ENCODE measurements at regions not wholly inside any gene's neighbourhood (a gene's known extent, or its start where the extent isn't known, plus 50 kb on each side); places are given as distances from the start of the nearest gene placed in this dataset.

DNA sequence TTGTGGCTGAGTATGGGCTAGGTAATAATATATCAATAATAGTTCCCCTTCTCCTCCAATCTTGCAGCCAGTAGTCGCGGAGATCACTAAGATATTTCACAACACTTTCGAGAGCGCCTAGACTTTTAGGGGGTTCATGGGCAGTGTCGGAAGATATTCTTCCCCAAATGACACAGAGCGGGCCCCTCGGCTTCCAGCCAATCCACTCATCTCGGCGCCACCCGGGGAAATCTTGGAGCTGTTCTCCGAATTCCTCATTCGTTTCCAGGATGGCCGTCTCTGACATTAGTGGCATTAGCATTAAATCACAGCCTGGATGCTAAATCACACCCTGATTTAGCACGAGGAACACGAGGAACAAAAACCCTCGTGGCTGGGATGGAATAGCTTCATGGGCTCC, 437.7 kb downstream of the ZNF516 start:
- no peak for TF ChIP-seq CTCF (conservative IDR thresholded peaks at IDR 0.05)
- no peak overlapping the region for H3K4me3 ChIP-seq (ENCODE audit: low read length)
- WGBS, 2 experiments (ENCODE audit: insufficient coverage in 1 of 2, insufficient read length in 1 of 2), result 89 to 96% methylated on average over 16 of the region's 16 CpGs
- H3K27ac Mint-ChIP-seq, result no peak overlapping the region
- no peak for DNase-seq
- H3K36me3 ChIP-seq (ENCODE audit: control insufficient read depth, insufficient read depth, low read length), result no peaks in the 10 kb centered on the region
- H3K27me3 ChIP-seq (ENCODE audit: control insufficient read depth, insufficient read depth, low read length, poor library complexity, severe bottlenecking), result no peaks in the 10 kb centered on the region
- no peaks in the 10 kb centered on the region for H3K27me3 Mint-ChIP-seq (ENCODE audit: insufficient read depth)
- no peak overlapping the region for H3K9ac ChIP-seq (ENCODE audit: extremely low read depth, low read length, poor library complexity, severe bottlenecking)
- no peaks in the 10 kb centered on the region for H3K9me3 Mint-ChIP-seq
- no peaks in the 10 kb centered on the region for H3K4me1 ChIP-seq (ENCODE audit: control insufficient read depth, insufficient read depth, low read length)
- no peaks in the 10 kb centered on the region for H3K36me3 Mint-ChIP-seq (ENCODE audit: low read depth)
- no peaks in the 10 kb centered on the region for H3K4me1 Mint-ChIP-seq
- H3K4me3 Mint-ChIP-seq, result no peak overlapping the region
- no peak overlapping the region for H3K27ac ChIP-seq (ENCODE audit: low read depth, low read length)
- no peaks in the 10 kb centered on the region for H3K9me3 ChIP-seq (ENCODE audit: control insufficient read depth, low read length)

GRCh38 chr18:76056471-76057110, 438.5 kb downstream of the ZNF516 start:
- Histone ChIP-seq H3K36me3 (ENCODE audit: control insufficient read depth, insufficient read depth, low read length) (no peaks in the 10 kb centered on the region), H3K27me3 (ENCODE audit: control insufficient read depth, insufficient read depth, low read length, poor library complexity, severe bottlenecking) (no peaks in the 10 kb centered on the region), H3K27ac (ENCODE audit: low read depth, low read length) (no peak overlapping the region), H3K9ac (ENCODE audit: extremely low read depth, low read length, poor library complexity, severe bottlenecking) (no peak overlapping the region), H3K4me3 (ENCODE audit: low read length) (no peak overlapping the region), H3K9me3 (ENCODE audit: control insufficient read depth, low read length) (no peaks in the 10 kb centered on the region), H3K4me1 (ENCODE audit: control insufficient read depth, insufficient read depth, low read length) (no peaks in the 10 kb centered on the region)
- H3K27me3 Mint-ChIP-seq (ENCODE audit: insufficient read depth), result no peaks in the 10 kb centered on the region
- no peaks in the 10 kb centered on the region for H3K4me1 Mint-ChIP-seq
- WGBS, 2 experiments (ENCODE audit: insufficient coverage in 1 of 2, insufficient read length in 1 of 2), result 91 to 94% methylated on average over 12 to 13 of the region's 13 CpGs
- H3K27ac Mint-ChIP-seq, result no peak overlapping the region
- H3K4me3 Mint-ChIP-seq, result no peak overlapping the region
- H3K9me3 Mint-ChIP-seq, result no peaks in the 10 kb centered on the region
- no peak for DNase-seq
- no peaks in the 10 kb centered on the region for H3K36me3 Mint-ChIP-seq (ENCODE audit: low read depth)
- no peak for TF ChIP-seq CTCF (conservative IDR thresholded peaks at IDR 0.05)

- H3K27me3 Mint-ChIP-seq (ENCODE audit: insufficient read depth), result no peaks in the 10 kb centered on the region
- no peak for TF ChIP-seq CTCF (conservative IDR thresholded peaks at IDR 0.05)
- Histone ChIP-seq H3K27ac (ENCODE audit: low read depth, low read length) (no peak overlapping the region), H3K4me1 (ENCODE audit: control insufficient read depth, insufficient read depth, low read length) (no peaks in the 10 kb centered on the region), H3K9me3 (ENCODE audit: control insufficient read depth, low read length) (no peaks in the 10 kb centered on the region), H3K36me3 (ENCODE audit: control insufficient read depth, insufficient read depth, low read length) (no peaks in the 10 kb centered on the region), H3K9ac (ENCODE audit: extremely low read depth, low read length, poor library complexity, severe bottlenecking) (no peak overlapping the region), H3K27me3 (ENCODE audit: control insufficient read depth, insufficient read depth, low read length, poor library complexity, severe bottlenecking) (no peaks in the 10 kb centered on the region), H3K4me3 (ENCODE audit: low read length) (no peak overlapping the region)
- no peaks in the 10 kb centered on the region for H3K4me1 Mint-ChIP-seq
- no peak overlapping the region for H3K27ac Mint-ChIP-seq
- no peaks in the 10 kb centered on the region for H3K36me3 Mint-ChIP-seq (ENCODE audit: low read depth)
- DNase-seq, result no peak
- H3K4me3 Mint-ChIP-seq, result no peak overlapping the region
- no peaks in the 10 kb centered on the region for H3K9me3 Mint-ChIP-seq
- 94 to 100% methylated on average over 3 to 9 of the region's 9 CpGs for WGBS, 2 experiments (ENCODE audit: insufficient coverage in 1 of 2, insufficient read length in 1 of 2)
Measured at GRCh38 chr18:76055578-76055977, 439.5 kb downstream of the ZNF516 start.

Measured in endodermal cell (in vitro differentiated cells).